Pancreas (tissue), 10 donors: ENCODE measurements at regions not wholly inside any gene's neighbourhood (a gene's known extent, or its start where the extent isn't known, plus 50 kb on each side); places are given as distances from the start of the nearest gene placed in this dataset.

ENCODE experiments used
- ATAC-seq, 4 donors: fragments of 200-7000 bp; cut with Tn5 transposase; one replicate each; pipeline versions ENCODE4 v1.8.0 to v1.9.1; 2020; ENCODE audit warnings: mild to moderate bottlenecking in 4 of 4, moderate library complexity in 4 of 4
- DNase-seq, 6 donors: peaks; one replicate each; pipeline ENCODE4 v3.0.0-alpha.2; 2020
- FAIRE-seq: peaks from 2 replicates; lab custom pipeline; 2012; peaks lifted over from hg19 to GRCh38; lab: Jason Lieb, UNC
- H3K27ac ChIP-seq, 4 donors: fragments of 200-600 bp; sonication (generic); 1 replicate in 3 of 4; 2 replicates in 1 of 4; pipeline versions ENCODE4 v1.5.0 to v1.8.0; 2020
- H3K27me3 ChIP-seq, 4 donors: fragments of 200-600 bp; one replicate each; pipeline ENCODE4 v1.8.0; 2021
- H3K36me3 ChIP-seq, 3 donors: fragments of 200-600 bp; sonication (generic) in 1 of 3; one replicate each; pipeline versions ENCODE4 v1.5.0 to v1.8.0; 2020 to 2021
- H3K4me1 ChIP-seq, 3 donors: fragments of 200-600 bp; one replicate each; pipeline ENCODE4 v1.8.0; 2021
- H3K4me3 ChIP-seq, 4 donors: fragments of 200-600 bp; sonication (generic) in 2 of 4; one replicate each; pipeline versions ENCODE4 v1.5.0 to v1.8.0; 2020 to 2021
- H3K9me3 ChIP-seq, 4 donors: fragments of 200-600 bp; one replicate each; pipeline ENCODE4 v1.8.0; 2021
- CTCF ChIP-seq, 4 donors: fragments of 200-600 bp; sonication (generic) in 3 of 4; IDR thresholded peaks; one replicate each; pipeline versions ENCODE4 v1.5.0 to v1.8.0; 2021; ENCODE audit warnings: antibody characterized with exemption in 4 of 4
- WGBS, 2 donors: extraction: QIAGEN DNeasy Blood & Tissue Kit; methylation state at CpG; one replicate each; pipeline ENCODE4 v1.1.7; 2013; 5-methylcytosine and 5-hydroxymethylcytosine counted together
- intact Hi-C, 3 donors: fragments of 100-400 bp; cut with DNase I; formaldehyde crosslinking; loops; one replicate each; pipeline versions ENCODE4 v1.11.1 to v1.14.2; 2022
- donor health status: healthy with polysubstance abuse.
- donor health status: DM: no; HTN: no; CAD: no; lungs with moderate emphysema.
- donor health status: DM: no; HTN: no; CAD: no.
- donor health status: control.
- donor health status: control.
- donor health status: Bipolar disorder and iron deficiency.
- donor health status: DM: yes; HTN: yes; CAD: no.
- donor health status: DM: no; HTN: no; CAD: no.
- donor health status: DM: no; HTN: no; CAD: no.
- donor health status: DM: yes; HTN: yes; CAD: no.

DNA sequence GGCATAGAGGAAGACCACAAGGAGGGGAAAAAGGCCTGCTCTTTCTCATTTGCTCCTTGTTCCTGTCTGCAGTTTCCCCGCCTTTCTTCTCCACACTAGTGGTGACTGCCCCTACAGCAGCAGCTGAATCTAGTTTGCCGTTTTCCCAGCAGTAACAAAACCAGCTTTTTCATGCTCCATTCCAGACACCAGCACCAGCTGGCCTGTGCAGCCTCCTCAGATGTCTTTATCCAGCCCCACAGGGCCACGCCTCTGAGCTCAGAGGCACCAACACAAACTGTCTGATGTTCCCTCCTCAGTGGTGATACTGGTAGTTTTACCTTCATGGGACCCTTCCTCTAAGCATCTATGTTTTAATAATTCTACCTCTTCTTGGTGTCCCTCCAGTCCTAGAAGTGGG lies 70.4 kb upstream of the SLC24A3 start:
- Histone ChIP-seq H3K36me3 (no peaks in the 10 kb centered on the region), H3K9me3 (no peaks in the 10 kb centered on the region), H3K4me1 (no peaks in the 10 kb centered on the region), H3K4me3 (no peak overlapping the region), H3K27ac (no peak overlapping the region), H3K27me3 (no peaks in the 10 kb centered on the region)
- no peak for DNase-seq
- intact Hi-C loops = no loop called here
- no peak for TF ChIP-seq CTCF (IDR thresholded peaks at IDR 0.05)
- no peak for ATAC-seq
- no peak for FAIRE-seq
- WGBS, 2 donors = 56 to 60% methylated on average over 3 of the region's 3 CpGs

DNA sequence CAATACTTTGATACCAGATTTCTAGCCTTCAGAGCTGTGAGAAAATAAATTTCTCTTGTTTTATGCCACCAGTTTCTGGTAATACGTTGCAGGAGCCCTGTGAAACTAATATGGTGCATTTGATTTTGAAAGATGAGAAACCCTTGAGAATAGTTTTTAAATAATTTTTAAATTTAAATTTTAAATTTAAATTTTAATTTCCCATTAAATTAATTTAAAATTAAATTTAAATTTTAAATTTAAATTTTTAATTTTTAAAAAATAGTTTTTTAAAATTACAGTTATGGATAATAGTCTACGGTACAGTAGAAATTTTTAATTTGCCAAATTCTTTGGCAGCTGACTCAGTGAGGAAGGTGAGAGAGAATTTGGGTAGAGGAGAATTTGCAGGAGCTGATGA lies 68.6 kb upstream of the SLC24A3 start:
- intact Hi-C loops = no loop called here
- Histone ChIP-seq H3K4me3 (no peak overlapping the region), H3K9me3 (no peaks in the 10 kb centered on the region), H3K27me3 (no peaks in the 10 kb centered on the region), H3K27ac (no peak overlapping the region), H3K4me1 (no peaks in the 10 kb centered on the region), H3K36me3 (no peaks in the 10 kb centered on the region)
- WGBS, 2 donors = 90 to 94% methylated on average over 2 of the region's 2 CpGs
- ATAC-seq (no peak), FAIRE-seq (peak; percentile 26), DNase-seq (no peak)
- no peak for TF ChIP-seq CTCF (IDR thresholded peaks at IDR 0.05)

DNA sequence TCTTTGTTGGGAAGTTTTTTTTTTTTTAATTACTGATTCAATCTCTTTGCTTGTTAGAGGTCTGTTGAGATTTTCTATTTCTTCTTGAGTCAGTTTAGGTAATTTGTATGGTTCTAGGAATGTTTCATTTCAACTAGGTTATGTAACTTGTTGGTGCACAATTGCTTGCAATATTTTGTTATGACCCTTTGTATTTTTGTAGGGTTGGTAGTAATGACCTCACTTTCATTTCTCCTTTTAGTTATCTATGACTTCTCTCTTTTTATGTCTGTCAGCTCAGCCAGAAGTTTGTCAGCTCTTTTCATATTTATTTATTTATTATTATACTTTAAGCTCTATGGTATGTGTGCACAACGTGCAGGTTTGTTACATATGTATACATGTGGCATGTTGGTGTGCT lies 51.1 kb upstream of the SLC24A3 start:
- Histone ChIP-seq H3K9me3 (no peaks in the 10 kb centered on the region), H3K4me1 (no peaks in the 10 kb centered on the region), H3K36me3 (no peaks in the 10 kb centered on the region), H3K4me3 (no peak overlapping the region), H3K27ac (no peak overlapping the region), H3K27me3 (no peaks in the 10 kb centered on the region)
- WGBS, 2 donors = 93 to 100% methylated on average over 1 of the region's 1 CpG
- no peak for DNase-seq
- no peak for ATAC-seq
- TF ChIP-seq CTCF (IDR thresholded peaks at IDR 0.05) = no peak
- intact Hi-C loops = no loop called here
- FAIRE-seq = no peak
